CD4-positive, alpha-beta T cell treated with Interleukin-1 beta for 1 hour (primary cell): ENCODE measurements at regions not wholly inside any gene's neighbourhood (a gene's known extent, or its start where the extent isn't known, plus 50 kb on each side); places are given as distances from the start of the nearest gene placed in this dataset.

Experiments
- DNase-seq, 2 donors: peaks; one replicate each; pipeline ENCODE4 v3.0.0-alpha.2; 2020 to 2022

- no peak for DNase-seq
Observed at GRCh38 chr6:106035655-106036054, 50.5 kb upstream of the PRDM1 start.

- DNase-seq = no peak
Observed at GRCh38 chr6:106033806-106034205, 52.3 kb upstream of the PRDM1 start.

DNA sequence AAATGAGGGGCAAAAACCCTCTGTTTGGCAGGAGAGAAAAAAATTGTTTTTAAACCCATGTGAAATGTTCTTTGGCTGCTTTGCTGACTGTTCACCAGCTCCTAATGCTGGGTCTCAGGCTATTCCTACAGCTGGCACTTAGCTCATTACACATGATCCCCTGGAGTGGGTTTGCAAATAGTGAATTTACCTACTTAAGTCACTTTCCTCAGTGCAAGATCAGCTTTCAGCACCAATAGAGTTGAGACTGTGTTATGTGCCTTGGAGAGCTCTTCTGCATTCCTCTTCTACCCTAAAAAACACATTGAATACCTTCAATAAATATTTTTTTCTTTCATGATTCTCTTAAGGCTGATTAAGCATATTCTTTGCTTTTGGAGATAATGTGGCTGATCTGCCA lies 58.4 kb upstream of the PRDM1 start:
- no peak for DNase-seq

DNA sequence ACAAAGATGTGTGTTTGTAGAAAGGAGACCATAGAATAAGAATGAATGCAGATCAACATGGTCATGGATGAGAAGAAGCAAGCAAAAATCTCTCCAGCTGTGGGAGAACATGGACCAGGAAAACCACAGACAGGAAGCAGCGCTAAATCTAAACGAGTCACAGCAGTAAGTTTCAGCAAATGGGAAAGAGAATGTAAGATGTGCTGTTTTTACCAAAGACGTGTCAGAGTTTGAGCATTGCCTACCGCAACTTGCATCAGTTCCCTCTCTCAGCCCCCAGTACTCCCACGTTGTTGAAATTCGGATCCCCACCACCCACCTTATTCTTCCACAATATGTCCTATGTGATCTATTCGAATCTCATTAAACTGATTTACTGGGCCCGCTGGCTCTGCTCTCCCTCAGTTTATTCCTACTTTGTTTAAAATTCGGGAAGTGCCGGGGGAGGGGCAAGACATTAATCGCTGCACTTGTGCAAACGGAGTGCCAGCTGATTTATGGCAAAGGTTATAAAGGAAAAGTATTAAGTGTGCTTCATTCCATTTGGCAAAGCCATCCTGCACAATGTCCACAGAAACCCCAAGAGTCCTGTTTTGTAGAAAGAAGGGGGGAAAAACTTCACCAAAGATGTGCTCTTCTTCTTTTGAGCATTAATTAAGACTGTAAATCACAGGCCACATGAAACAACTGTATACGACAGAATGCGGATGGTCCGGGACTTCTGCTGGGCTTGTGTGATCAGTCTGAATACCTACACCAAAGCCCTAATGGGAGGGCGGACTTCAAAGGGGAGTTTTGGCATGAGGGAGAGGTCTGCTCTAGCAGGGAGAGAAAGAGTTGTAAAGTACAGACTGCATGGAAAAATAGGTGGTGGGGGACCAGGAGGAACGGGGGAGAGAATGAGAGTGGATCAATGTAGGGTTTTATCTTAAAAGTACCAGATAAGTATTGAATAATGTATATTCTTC lies 59.1 kb upstream of the PRDM1 start:
- no peak for DNase-seq

DNA sequence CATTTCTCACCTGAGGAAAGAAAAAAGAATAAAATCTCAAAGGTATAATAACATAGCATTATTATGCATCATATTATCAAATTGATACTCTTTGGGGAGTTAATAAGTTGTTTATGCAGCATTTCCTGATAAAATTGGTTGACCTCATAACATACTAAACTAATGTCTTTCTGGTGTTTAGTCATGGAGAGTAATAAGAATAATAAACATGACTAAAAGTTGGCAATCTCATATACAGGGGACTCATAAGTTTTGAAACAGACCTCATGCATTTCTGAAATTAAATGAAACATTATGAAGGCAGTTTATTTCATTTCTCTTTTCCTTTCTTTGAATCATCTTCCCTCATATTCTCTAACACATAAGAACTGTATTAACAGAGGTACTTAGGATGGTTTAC lies 60.5 kb upstream of the PRDM1 start:
- DNase-seq = no peak

DNA sequence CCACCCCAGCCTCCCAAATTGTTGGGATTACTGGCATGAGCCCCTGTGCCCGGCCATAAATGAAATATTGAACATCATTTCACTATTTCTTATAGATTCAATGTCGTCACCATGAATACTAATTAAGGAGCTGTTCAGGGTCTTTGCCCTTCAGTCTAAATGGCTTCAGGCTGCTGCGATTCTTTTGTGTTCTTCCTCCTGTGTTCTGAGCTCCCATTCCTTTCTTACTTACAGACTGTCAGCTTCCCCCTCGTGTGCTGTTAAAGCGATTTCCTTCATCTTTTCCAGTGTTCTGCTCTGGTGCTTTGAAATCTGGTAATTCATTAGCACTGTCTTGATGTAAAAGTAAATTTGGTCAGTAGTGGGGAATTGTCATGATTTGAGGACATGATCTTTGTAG lies 63.3 kb upstream of the PRDM1 start:
- DNase-seq = no peak

- no peak for DNase-seq
Observed at GRCh38 chr6:106017454-106017853, 68.7 kb upstream of the PRDM1 start.

DNA sequence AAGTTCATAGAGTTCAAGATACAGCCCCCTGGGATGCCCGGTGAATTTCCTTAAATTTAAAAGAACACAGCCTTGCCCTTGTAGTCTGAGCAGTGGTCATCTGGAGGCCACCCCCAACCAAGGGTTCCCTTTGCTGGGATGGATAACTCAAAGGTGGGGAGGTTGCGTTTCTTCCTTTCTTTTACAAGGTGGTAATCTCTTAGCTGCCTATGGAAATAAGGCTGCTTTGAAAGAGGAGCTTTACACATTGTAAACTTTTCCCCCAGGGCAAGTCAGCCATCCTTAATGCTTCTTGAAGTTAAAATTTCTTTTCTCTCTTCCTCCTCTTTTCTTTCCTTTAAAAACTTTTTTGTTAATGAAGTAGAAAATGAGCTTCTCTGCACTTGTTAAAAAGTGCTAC lies 71.2 kb upstream of the PRDM1 start:
- DNase-seq = no peak

DNA sequence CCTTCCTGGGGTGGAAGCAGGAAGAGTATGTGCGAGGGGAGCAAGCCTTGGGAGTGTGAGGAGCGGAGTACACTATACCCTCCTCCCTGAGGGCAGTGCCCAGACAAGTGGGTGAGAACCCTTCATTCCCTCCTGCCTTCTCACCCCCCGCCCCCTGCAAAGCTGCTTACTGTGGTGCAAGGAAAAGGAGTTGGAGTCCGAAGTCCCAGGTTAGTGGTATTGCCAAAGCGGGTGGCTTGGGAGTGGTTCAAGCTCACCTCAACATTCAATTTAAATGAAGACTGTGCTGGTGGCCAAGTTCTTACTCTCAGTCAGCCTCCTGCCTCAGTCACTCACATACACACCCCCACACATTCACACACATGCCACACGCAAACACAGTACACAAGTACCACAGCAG lies 74.7 kb upstream of the PRDM1 start:
- DNase-seq = no peak

GRCh38 chr6:106005954-106006353 lies 80.2 kb upstream of the PRDM1 start:
- DNase-seq = no peak

- no peak for DNase-seq
Observed at GRCh38 chr6:106005013-106005412, 81.1 kb upstream of the PRDM1 start.

- no peak for DNase-seq
Observed at GRCh38 chr6:106003268-106003987, 82.7 kb upstream of the PRDM1 start.

DNA sequence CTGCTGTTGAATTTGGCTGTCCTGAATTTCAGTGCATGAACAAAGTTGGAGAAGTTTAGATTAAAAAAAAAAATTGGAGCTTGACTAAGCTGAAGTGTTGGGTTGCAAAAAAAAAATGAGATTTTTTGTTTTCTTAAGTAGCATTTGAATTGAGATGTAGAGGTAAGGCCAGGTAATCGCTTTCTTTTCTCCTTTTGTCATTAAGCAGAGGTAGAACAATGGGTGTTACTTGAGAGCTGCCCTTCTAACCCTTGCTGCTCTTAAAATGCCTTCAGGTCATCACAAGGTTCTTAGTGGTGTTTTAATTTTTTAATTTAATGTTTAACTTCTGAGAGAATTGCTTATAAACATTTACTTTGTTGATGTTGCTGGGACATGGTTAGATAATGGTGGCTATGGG lies 84.1 kb upstream of the PRDM1 start:
- no peak for DNase-seq

DNA sequence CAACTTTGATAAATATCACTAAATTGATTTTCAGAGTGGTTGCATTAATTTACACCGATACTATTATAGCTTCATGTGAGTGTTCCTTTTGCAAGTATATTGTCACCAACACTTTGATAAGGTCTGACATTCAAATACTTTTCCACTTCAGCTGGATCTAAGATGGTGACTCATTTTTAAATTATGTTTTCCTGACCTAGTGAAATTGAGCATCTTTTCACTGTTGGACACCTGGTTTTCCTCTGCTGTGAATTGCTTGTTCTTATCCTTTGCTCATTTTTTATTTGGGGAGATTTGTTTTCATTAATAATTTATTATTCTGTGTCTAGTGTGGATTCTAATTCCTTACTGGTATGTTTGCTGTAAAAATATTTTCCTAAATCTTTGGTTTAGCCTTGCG lies 85.2 kb upstream of the PRDM1 start:
- no peak for DNase-seq

DNA sequence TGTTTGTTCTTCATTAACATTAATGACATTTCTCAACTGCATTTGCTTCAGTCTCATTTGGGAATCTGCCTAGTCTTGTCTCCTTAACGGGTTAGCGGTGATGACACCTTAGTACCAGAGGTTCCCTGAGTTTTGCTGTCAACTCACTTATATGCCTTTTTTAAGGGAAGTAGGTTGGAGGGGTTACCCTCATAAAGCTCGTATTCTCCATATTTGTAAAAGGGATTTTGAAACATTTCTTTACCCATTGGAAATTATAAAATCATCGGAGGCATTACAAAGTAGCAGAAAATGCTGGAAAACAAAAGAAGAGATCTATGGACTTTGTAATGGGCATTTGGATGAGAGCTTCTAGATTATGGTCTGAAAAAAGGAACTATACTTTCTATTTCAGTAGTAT lies 88.7 kb upstream of the PRDM1 start:
- DNase-seq = no peak

- DNase-seq = no peak
Observed at GRCh38 chr6:105995391-105995865, 90.7 kb upstream of the PRDM1 start.

DNA sequence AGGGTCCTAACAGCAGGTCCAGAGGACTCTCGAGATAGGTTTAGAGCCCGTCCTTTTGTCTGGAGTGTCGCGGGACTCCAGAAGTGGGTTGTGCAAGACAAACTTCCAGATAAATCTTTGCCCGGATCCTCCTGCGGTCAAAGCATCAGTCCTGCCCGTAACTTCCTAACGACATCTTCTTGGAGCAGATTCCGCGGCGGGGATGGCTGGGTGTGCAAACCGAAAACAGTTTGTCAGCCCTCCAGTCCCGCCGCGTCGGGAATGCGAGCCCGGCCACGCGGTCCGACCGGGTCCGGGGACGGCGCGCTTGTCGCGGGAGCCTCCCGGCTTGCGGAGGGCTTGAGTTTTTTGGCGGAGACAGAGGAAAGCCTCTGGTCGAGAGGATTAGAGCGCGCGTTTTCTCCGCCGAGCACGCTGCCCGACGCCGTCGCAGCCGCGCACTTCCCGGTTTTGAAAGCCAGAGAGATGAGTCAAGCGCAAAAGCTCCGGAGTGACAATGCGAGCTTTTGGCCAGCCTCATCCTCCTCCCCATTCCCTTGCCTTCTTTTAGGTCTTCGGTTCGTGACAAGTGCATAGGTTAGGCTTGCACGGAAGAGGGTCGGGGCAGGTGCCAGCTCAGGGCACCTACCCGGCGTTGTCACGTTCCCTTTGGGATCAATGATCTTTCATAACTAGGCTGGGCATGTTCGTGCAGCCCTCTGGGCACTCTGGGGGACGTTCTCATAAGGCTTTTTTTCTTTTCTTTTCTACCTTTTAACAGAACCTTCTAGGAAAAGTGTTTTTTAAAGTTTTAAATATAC lies 91.3 kb upstream of the PRDM1 start:
- peak; percentile 45 to 53 for DNase-seq

DNA sequence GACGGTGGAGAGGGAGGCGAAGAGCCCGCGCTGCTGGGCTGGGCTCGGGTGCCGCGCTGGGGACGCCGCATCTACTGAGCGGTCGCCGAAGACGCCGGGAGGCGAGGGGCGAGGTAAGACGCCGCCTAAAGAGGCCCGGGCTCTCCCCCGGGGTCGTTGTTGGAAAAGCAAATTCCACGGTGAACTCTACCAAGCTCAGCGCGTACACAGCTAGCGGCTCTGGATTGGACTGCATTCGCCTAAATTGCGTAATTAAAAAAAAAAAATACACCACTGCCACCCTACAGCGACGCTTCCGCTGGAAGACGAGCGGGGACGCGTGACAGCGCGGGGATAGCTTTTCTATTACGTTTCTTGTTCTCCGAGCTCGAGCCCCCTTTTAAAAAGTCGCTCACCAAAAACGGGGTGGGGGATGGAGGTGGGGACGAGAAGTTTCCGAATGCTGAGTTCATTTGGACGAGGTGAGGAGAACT lies 92.0 kb upstream of the PRDM1 start:
- DNase-seq = peak; percentile 56 to 64

DNA sequence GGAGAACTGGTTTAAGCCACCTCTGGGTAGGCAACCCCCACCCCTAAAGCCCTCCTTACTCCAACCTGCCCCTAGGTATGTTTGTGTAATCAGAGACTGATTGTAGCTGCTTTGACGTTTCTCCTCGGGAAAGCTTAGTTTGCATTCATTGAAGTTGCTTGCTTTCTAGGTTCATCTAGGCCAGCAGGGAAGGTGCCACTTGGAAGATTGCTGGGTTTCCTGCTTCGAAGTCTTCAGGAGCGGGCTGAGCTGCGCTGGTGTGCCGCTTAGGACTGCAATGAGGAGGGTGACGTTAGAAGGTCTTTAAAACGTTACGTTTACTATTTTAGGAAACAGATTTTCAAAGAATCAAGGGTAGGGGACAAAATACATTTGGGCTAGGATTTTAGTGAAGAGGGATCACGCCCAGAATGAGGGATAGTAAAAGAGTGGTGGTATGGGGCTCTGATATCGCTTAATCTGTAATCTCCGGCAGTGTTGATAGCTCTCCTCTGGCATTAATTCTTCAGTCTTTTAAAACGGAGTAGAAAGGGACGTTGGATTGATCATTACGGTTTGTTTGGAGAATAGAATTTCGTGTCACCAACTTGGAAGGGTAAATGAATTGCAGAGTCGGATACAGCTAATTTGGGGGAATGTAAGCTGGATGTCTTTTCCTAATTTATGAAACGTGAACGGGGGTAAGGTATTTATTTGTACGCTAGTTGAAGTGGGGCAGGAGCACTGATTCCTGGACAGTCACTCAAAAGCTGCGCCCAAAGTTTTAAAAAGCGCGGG lies 92.6 kb upstream of the PRDM1 start:
- no peak for DNase-seq

DNA sequence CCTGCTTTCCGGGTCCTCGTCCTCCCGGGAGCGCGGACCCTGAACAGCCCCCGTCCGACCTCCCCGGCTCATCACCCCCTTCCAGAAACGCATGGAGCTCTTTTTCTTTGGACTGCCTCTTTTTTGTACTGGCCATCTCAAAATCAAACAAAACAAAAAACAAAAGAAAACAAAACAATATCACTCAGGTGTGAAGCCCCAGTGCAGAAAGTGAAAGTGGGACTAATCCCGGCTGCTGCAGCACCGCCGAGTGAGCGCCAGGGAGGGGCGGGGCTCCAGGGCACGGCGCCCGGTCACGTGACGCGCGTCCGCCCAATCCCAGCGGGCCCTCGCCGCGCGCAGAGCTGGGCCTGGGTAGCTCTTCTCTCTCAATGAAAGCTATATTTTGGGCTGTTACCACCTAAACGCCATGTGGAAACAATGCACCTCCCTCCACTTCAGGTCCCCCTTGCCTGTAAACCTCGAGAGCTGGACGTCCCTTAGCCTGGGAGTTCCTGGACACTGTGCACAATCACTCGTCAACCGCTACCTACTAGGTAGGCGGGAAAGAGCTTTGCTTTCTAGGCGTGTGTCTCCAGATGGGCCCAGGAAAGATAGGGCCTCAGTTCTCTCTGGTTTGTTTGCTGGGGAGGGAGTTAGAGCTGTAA lies 93.7 kb upstream of the PRDM1 start:
- peak; percentile 89 to 90 for DNase-seq

GRCh38 chr6:105991561-105992314 lies 94.4 kb upstream of the PRDM1 start:
- no peak for DNase-seq
